Esophagus muscularis mucosa (tissue), 4 donors: ENCODE measurements at regions not wholly inside any gene's neighbourhood (a gene's known extent, or its start where the extent isn't known, plus 50 kb on each side); places are given as distances from the start of the nearest gene placed in this dataset.

Experiments used
- DNase-seq: peaks from one replicate; pipeline ENCODE4 v3.0.0-alpha.2; 2017; ENCODE audit errors: extremely low spot score
- H3K27ac ChIP-seq, 4 donors: fragments of 200-600 bp; sonication (generic); replicated peaks in 1 of 4; 1 replicate in 3 of 4; 2 replicates in 1 of 4; pipeline ENCODE4 v1.5.1; 2016 to 2019; ENCODE audit warnings: mild to moderate bottlenecking in 1 of 4
- H3K27me3 ChIP-seq, 4 donors: fragments of 200-600 bp; sonication (generic); one replicate each; pipeline versions ENCODE4 v1.5.1 to v1.6.0; 2016 to 2019
- H3K36me3 ChIP-seq, 4 donors: fragments of 200-600 bp; sonication (generic); one replicate each; pipeline ENCODE4 v1.5.1; 2016 to 2019
- H3K4me1 ChIP-seq, 4 donors: fragments of 200-600 bp; sonication (generic); one replicate each; pipeline ENCODE4 v1.5.1; 2016 to 2019
- H3K4me3 ChIP-seq, 4 donors: fragments of 200-600 bp; sonication (generic); 1 replicate in 2 of 4; 2 replicates in 2 of 4; pipeline ENCODE4 v1.5.1; 2016 to 2019; ENCODE audit warnings: mild to moderate bottlenecking in 4 of 4, moderate library complexity in 1 of 4
- H3K9me3 ChIP-seq, 4 donors: fragments of 200-600 bp; sonication (generic); 1 replicate in 3 of 4; 2 replicates in 1 of 4; pipeline ENCODE4 v1.5.1; 2016 to 2019
- CTCF ChIP-seq, 3 experiments: fragments of 200-600 bp in 2 of 3; fragments of 450-650 bp in 1 of 3; sonication (generic) in 2 of 3; IDR thresholded peaks; one replicate each; pipeline ENCODE4 v1.5.1; 2017 to 2019; ENCODE audit warnings: antibody characterized with exemption in 3 of 3, mild to moderate bottlenecking in 2 of 3, moderate library complexity in 1 of 3
- EP300 ChIP-seq: sonication (generic); formaldehyde crosslinking; IDR thresholded peaks from one replicate; pipeline ENCODE4 v1.6.1; 2017; ENCODE audit warnings: antibody characterized with exemption
- POLR2A ChIP-seq: fragments of 450-650 bp; IDR thresholded peaks from one replicate; pipeline ENCODE4 v1.6.1; 2017; ENCODE audit warnings: antibody characterized with exemption, moderate library complexity, mild to moderate bottlenecking, low read depth
- POLR2AphosphoS5 ChIP-seq, 2 donors: sonication (generic); formaldehyde crosslinking; IDR thresholded peaks; one replicate each; pipeline ENCODE4 v1.6.1; 2017; ENCODE audit warnings: antibody characterized with exemption in 2 of 2
- WGBS: methylation state at CpG from one replicate; pipeline ENCODE4 v1.1.5; 2018; 5-methylcytosine and 5-hydroxymethylcytosine counted together
- intact Hi-C: fragments of 100-400 bp; cut with DNase I; formaldehyde crosslinking; loops from one replicate; pipeline ENCODE4 v1.15.1; 2023

- TF ChIP-seq EP300 (no peak), POLR2A (no peak), CTCF (IDR thresholded peaks at IDR 0.05) (no peak), POLR2AphosphoS5 (IDR thresholded peaks at IDR 0.05) (no peak)
- Histone ChIP-seq H3K27ac (no peak overlapping the region), H3K9me3 (peaks cover 0 to 11% (median 2%) of the 10 kb centered on the region in 4 donors), H3K4me3 (no peak overlapping the region), H3K36me3 (no peaks in the 10 kb centered on the region), H3K27me3 (no peaks in the 10 kb centered on the region), H3K4me1 (no peaks in the 10 kb centered on the region)
- WGBS = no CpG with 5 or more reads among the region's 3 CpGs
- intact Hi-C loops = no loop called here
- no peak for DNase-seq
Observed at GRCh38 chr16:35664091-35664693, 2204.8 kb downstream of the TP53TG3F start.

GRCh38 chr16:35685085-35685484 lies 2225.7 kb downstream of the TP53TG3F start:
- no peak for TF ChIP-seq CTCF (IDR thresholded peaks at IDR 0.05)
- no peak for TF ChIP-seq POLR2AphosphoS5 (IDR thresholded peaks at IDR 0.05)
- no peak for TF ChIP-seq EP300
- TF ChIP-seq POLR2A = no peak
- no peak overlapping the region for H3K4me3 ChIP-seq
- 69% methylated on average over 4 of the region's 4 CpGs for WGBS
- no peaks in the 10 kb centered on the region for H3K27me3 ChIP-seq
- no peak overlapping the region for H3K27ac ChIP-seq
- H3K4me1 ChIP-seq = no peaks in the 10 kb centered on the region
- H3K36me3 ChIP-seq = no peaks in the 10 kb centered on the region
- intact Hi-C loops = no loop called here
- DNase-seq = no peak
- H3K9me3 ChIP-seq = peaks cover 0 to 28% (median 13%) of the 10 kb centered on the region in 4 donors

GRCh38 chr16:35686595-35686994 lies 2227.2 kb downstream of the TP53TG3F start:
- DNase-seq = no peak
- Histone ChIP-seq H3K36me3 (no peaks in the 10 kb centered on the region), H3K4me3 (no peak overlapping the region), H3K27ac (no peak overlapping the region), H3K4me1 (no peaks in the 10 kb centered on the region), H3K27me3 (no peaks in the 10 kb centered on the region), H3K9me3 (peaks cover 0 to 42% (median 14%) of the 10 kb centered on the region in 4 donors)
- intact Hi-C loops = no loop called here
- WGBS = 80% methylated on average over 2 of the region's 3 CpGs
- TF ChIP-seq CTCF (IDR thresholded peaks at IDR 0.05) (no peak), EP300 (no peak), POLR2AphosphoS5 (IDR thresholded peaks at IDR 0.05) (no peak), POLR2A (no peak)

- 55% methylated on average over 7 of the region's 7 CpGs for WGBS
- no peak overlapping the region for H3K4me3 ChIP-seq
- H3K27ac ChIP-seq = no peak overlapping the region
- H3K4me1 ChIP-seq = no peaks in the 10 kb centered on the region
- TF ChIP-seq POLR2A (no peak), CTCF (IDR thresholded peaks at IDR 0.05) (no peak), EP300 (no peak), POLR2AphosphoS5 (IDR thresholded peaks at IDR 0.05) (no peak)
- H3K27me3 ChIP-seq = no peaks in the 10 kb centered on the region
- peaks cover 0 to 45% (median 15%) of the 10 kb centered on the region in 4 donors for H3K9me3 ChIP-seq
- no peaks in the 10 kb centered on the region for H3K36me3 ChIP-seq
- no peak for DNase-seq
- intact Hi-C loops = no loop called here
Observed at GRCh38 chr16:35687071-35687470, 2227.7 kb downstream of the TP53TG3F start.

GRCh38 chr16:35687781-35688180 lies 2228.4 kb downstream of the TP53TG3F start:
- Histone ChIP-seq H3K9me3 (peaks cover 0 to 53% (median 19%) of the 10 kb centered on the region in 4 donors), H3K4me1 (no peaks in the 10 kb centered on the region), H3K4me3 (no peak overlapping the region), H3K36me3 (no peaks in the 10 kb centered on the region), H3K27ac (no peak overlapping the region), H3K27me3 (no peaks in the 10 kb centered on the region)
- intact Hi-C loops = no loop called here
- 44% methylated on average over 5 of the region's 5 CpGs for WGBS
- TF ChIP-seq POLR2A (no peak), EP300 (no peak), POLR2AphosphoS5 (IDR thresholded peaks at IDR 0.05) (no peak), CTCF (IDR thresholded peaks at IDR 0.05) (no peak)
- no peak for DNase-seq
